ENCODE measurements at regions not wholly inside any gene's neighbourhood (a gene's known extent, or its start where the extent isn't known, plus 50 kb on each side); places are given as distances from the start of the nearest gene placed in this dataset.

DNA sequence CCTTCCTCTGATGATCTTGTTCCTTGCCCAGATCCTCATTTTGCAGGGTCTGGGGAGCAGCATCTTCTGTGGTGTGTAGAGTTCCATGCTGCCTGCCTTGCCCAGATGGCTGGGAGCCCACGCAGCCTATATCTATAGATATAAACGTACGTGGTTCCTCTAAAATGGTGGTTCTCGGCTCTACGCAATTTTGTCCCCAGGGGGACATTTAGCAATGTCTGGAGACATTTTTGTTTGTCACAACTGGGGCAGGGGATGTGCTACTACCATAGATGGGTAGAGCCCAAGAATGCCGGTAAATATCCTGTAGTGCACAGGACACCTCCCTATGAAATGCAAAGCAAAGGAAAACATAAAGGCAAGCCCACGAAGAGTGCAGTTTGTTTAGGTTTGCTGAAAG lies 98.4 kb upstream of the SPACA1 start:
- ATAC-seq (ENCODE audit: low read depth), result no peak
- Mint-ChIP-seq H3K36me3 (no peaks in the 10 kb centered on the region), H3K4me1 (peaks cover 3% of the 10 kb centered on the region), H3K4me3 (no peak overlapping the region), H3K27me3 (no peaks in the 10 kb centered on the region), H3K9me3 (no peaks in the 10 kb centered on the region), H3K27ac (no peak overlapping the region)
- no peak for DNase-seq (ENCODE audit: low spot score in 2 of 2)

DNA sequence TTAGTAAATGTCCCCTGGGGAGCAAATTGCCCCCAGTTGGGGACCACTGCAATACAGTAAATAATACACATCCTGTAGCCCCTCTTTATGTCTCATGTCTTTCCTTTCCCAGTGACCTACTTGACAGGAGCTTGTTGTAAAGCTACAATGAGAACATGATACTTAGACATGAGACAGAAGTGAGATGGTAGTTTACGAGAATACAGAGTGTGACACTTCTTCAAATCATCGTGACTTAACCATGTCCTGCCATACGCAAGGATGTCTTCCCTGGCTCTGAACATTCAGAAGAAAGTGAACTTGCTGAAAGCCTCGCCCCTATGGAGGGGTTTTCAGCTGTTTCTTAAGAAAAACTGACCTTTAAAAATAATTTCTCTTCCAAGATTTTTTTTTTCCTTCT lies 101.0 kb upstream of the SPACA1 start:
- ATAC-seq (ENCODE audit: low read depth) (no peak), DNase-seq (ENCODE audit: low spot score in 2 of 2) (no peak)
- no peak overlapping the region for H3K27ac Mint-ChIP-seq
- peaks cover 1% of the 10 kb centered on the region for H3K27me3 Mint-ChIP-seq
- H3K36me3 Mint-ChIP-seq, result no peaks in the 10 kb centered on the region
- no peak overlapping the region for H3K4me3 Mint-ChIP-seq
- H3K9me3 Mint-ChIP-seq, result no peaks in the 10 kb centered on the region
- peaks cover 3% of the 10 kb centered on the region for H3K4me1 Mint-ChIP-seq

DNA sequence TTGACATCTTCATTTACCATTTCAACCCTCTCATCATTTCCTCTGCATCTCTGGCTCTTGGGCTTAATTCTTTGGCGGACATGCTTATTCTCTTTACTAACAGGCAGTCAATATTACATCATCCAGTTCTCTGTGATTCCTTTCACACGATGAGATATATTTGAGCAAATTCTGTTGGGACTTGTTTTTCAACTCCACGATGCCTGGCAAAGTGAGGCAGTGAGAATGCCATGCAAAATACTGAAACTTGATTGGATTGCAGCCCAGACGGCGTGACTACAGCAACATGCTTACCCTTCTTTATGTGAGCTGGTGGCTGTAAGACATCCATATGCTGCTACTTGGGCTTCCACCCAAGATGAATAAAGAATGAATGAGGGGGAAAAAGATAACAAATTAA lies 101.7 kb upstream of the SPACA1 start:
- DNase-seq (ENCODE audit: low spot score in 2 of 2) (no peak), ATAC-seq (ENCODE audit: low read depth) (no peak)
- H3K27ac Mint-ChIP-seq, result no peak overlapping the region
- H3K4me3 Mint-ChIP-seq, result no peak overlapping the region
- peaks cover 3% of the 10 kb centered on the region for H3K4me1 Mint-ChIP-seq
- H3K27me3 Mint-ChIP-seq, result peaks cover 1% of the 10 kb centered on the region
- H3K36me3 Mint-ChIP-seq, result no peaks in the 10 kb centered on the region
- no peaks in the 10 kb centered on the region for H3K9me3 Mint-ChIP-seq

GRCh38 chr6:87945181-87945580 lies 102.5 kb upstream of the SPACA1 start:
- no peak for ATAC-seq (ENCODE audit: low read depth)

DNA sequence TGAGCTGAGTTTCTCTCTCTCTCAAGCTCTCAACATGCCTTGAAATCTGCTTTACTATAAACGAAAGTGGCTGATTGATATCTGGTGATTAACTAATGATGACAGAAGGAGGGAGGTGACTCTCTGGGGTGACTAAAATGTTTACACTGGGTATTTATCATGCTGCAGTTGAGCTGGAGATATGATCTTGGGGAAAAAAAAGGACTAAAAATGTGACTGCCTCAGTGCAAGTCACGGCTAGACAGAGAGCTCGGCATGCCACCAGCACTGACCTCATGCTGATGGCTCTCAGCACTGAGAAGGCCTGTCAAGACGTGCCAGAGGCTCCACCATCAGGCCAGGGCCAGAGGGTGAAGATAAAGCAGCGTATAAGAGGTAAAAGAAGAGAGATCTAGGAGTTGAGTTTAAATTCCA lies 103.1 kb upstream of the SPACA1 start:
- DNase-seq (ENCODE audit: low spot score in 2 of 2), result no peak
- H3K4me1 Mint-ChIP-seq, result peaks cover 3% of the 10 kb centered on the region
- H3K9me3 Mint-ChIP-seq, result no peaks in the 10 kb centered on the region
- no peak overlapping the region for H3K4me3 Mint-ChIP-seq
- H3K27ac Mint-ChIP-seq, result no peak overlapping the region
- no peaks in the 10 kb centered on the region for H3K36me3 Mint-ChIP-seq
- H3K27me3 Mint-ChIP-seq, result peaks cover 1% of the 10 kb centered on the region
- no peak for ATAC-seq (ENCODE audit: low read depth)

More at GRCh38 chr6:87945181-87945580, 102.5 kb upstream of the SPACA1 start:
- H3K9me3 Mint-ChIP-seq, result no peaks in the 10 kb centered on the region
- H3K27me3 Mint-ChIP-seq, result peaks cover 1% of the 10 kb centered on the region
- peaks cover 3% of the 10 kb centered on the region for H3K4me1 Mint-ChIP-seq
- no peak for DNase-seq (ENCODE audit: low spot score in 2 of 2)
- H3K27ac Mint-ChIP-seq, result no peak overlapping the region
- H3K4me3 Mint-ChIP-seq, result no peak overlapping the region
- H3K36me3 Mint-ChIP-seq, result no peaks in the 10 kb centered on the region

GRCh38 chr6:87943191-87943590 lies 104.5 kb upstream of the SPACA1 start:
- H3K4me1 Mint-ChIP-seq, result peaks cover 3% of the 10 kb centered on the region
- no peak for DNase-seq (ENCODE audit: low spot score in 2 of 2)
- H3K36me3 Mint-ChIP-seq, result no peaks in the 10 kb centered on the region
- no peak overlapping the region for H3K27ac Mint-ChIP-seq
- no peak for ATAC-seq (ENCODE audit: low read depth)
- H3K9me3 Mint-ChIP-seq, result no peaks in the 10 kb centered on the region
- H3K4me3 Mint-ChIP-seq, result no peak overlapping the region
- peaks cover 1% of the 10 kb centered on the region for H3K27me3 Mint-ChIP-seq

DNA sequence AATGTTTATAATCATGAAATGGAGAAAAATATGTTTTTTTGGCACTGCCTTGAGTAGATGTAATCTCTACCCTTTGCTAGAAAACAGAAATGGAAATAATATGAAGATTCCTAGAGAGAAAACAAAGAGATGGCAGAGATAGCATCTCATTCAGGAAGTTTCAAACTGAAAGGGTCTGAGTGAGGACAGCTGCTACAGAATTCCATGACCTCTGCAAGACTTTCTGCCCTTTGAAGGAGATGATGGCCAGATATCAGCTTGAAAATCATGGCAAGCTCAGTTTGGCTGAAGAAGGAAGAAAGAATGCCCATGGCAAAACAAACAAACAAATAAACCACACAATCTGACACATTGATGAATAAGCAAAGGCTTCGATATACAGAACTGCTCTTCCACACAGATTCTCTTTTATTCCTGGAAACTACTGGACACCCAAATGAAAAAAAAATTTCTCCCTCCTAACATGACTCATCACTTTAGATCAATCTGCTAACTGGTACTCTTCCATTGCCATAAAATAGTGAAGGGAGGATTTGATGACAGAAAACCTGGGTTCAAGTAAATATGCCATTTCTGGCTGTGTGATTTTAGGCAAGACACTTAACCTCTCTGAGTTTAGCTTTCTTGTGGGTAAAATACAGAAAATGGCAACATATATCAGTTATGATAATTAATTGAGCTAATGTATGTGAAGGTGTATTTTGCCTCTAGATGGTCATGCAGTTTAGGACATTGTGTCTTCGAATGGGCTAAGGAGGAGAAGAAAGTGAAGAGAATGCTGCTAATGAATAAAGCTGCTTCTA lies 105.9 kb upstream of the SPACA1 start:
- peaks cover 1% of the 10 kb centered on the region for H3K27me3 Mint-ChIP-seq
- no peak for ATAC-seq (ENCODE audit: low read depth)
- no peak overlapping the region for H3K4me3 Mint-ChIP-seq
- no peak overlapping the region for H3K27ac Mint-ChIP-seq
- H3K4me1 Mint-ChIP-seq, result peaks cover 3% of the 10 kb centered on the region
- no peaks in the 10 kb centered on the region for H3K9me3 Mint-ChIP-seq
- DNase-seq (ENCODE audit: low spot score in 2 of 2), result no peak
- H3K36me3 Mint-ChIP-seq, result no peaks in the 10 kb centered on the region

DNA sequence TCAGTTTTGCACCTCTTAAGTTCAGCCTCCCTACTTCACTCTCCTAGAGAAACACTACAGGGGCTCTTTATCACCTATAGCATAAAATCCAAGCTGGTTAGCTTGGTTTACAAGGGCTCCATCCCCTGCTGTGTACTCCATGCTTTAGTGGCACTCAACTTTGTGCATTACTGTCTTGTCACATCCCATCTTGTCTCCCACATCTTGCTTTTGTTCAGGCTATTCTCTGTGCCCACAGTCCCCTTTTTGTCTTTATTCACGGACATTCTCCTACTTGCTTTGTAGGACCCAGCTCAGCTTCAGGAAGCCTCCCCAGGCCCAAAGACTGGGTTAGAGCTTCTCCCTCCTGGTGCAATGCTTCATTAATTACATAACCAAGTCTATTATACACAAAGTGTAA lies 107.9 kb upstream of the SPACA1 start:
- no peak overlapping the region for H3K27ac Mint-ChIP-seq
- no peaks in the 10 kb centered on the region for H3K9me3 Mint-ChIP-seq
- peaks cover 3% of the 10 kb centered on the region for H3K4me1 Mint-ChIP-seq
- DNase-seq (ENCODE audit: low spot score in 2 of 2) (no peak), ATAC-seq (ENCODE audit: low read depth) (no peak)
- H3K27me3 Mint-ChIP-seq, result peaks cover 1% of the 10 kb centered on the region
- no peaks in the 10 kb centered on the region for H3K36me3 Mint-ChIP-seq
- H3K4me3 Mint-ChIP-seq, result no peak overlapping the region

DNA sequence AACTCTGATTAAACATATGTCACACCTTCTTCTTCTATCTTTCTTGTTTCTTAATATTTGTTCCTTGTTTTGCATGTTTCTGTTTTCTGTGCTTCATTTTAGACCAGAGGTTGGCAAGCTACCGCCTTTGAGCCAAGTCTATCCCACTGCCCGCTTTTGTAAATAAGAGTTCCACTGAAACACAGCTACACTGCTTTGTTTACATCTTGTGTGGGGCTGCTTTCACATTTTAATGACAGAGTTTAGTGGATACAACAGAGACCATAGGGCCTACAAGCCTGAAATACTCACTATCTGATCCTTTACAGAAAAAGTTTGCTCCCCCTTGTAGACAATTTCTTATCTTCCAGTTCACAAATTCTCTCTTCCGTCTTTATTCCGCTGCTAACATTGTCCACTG lies 109.4 kb upstream of the SPACA1 start:
- peaks cover 1% of the 10 kb centered on the region for H3K27me3 Mint-ChIP-seq
- no peaks in the 10 kb centered on the region for H3K9me3 Mint-ChIP-seq
- no peaks in the 10 kb centered on the region for H3K36me3 Mint-ChIP-seq
- ATAC-seq (ENCODE audit: low read depth), result no peak
- no peak overlapping the region for H3K4me3 Mint-ChIP-seq
- no peak overlapping the region for H3K27ac Mint-ChIP-seq
- no peak for DNase-seq (ENCODE audit: low spot score in 2 of 2)
- no peaks in the 10 kb centered on the region for H3K4me1 Mint-ChIP-seq

GRCh38 chr6:87936065-87936464 lies 111.6 kb upstream of the SPACA1 start:
- H3K27me3 Mint-ChIP-seq, result no peaks in the 10 kb centered on the region
- H3K9me3 Mint-ChIP-seq, result no peaks in the 10 kb centered on the region
- no peak for ATAC-seq (ENCODE audit: low read depth)
- DNase-seq (ENCODE audit: low spot score in 2 of 2), result no peak
- no peaks in the 10 kb centered on the region for H3K36me3 Mint-ChIP-seq
- no peak overlapping the region for H3K4me3 Mint-ChIP-seq
- no peaks in the 10 kb centered on the region for H3K4me1 Mint-ChIP-seq
- no peak overlapping the region for H3K27ac Mint-ChIP-seq

- Mint-ChIP-seq H3K27ac (peak overlapping the region; percentile 15), H3K4me3 (no peak overlapping the region), H3K27me3 (no peaks in the 10 kb centered on the region)
These were observed 112.4 kb upstream of the SPACA1 start for GRCh38 chr6:87935196-87935595.

DNA sequence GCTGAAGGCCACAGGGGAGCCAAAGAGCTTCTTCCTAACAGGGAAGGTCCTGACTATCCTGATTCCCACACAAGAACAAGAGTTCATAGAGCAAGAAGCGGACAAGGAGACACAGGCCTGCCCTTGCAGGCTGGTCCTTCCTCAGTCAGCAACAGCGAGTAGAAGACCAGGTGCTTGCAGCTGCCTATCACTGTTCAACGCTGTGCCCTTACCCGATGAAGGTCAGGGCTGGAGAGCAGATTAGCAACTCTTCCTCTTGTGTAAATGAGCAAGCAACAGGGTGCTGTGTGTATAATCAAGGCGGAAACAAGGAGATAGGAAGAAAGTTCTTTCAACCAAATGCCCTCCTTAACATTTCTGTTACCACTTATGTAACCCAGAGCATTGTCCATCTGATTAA lies 115.3 kb upstream of the SPACA1 start:
- no peaks in the 10 kb centered on the region for H3K27me3 Mint-ChIP-seq
- H3K36me3 Mint-ChIP-seq, result no peaks in the 10 kb centered on the region
- H3K4me1 Mint-ChIP-seq, result peaks cover 6% of the 10 kb centered on the region
- no peak for ATAC-seq (ENCODE audit: low read depth)
- H3K4me3 Mint-ChIP-seq, result no peak overlapping the region
- no peak for DNase-seq (ENCODE audit: low spot score in 2 of 2)
- H3K27ac Mint-ChIP-seq, result peak overlapping the region; percentile 38
- H3K9me3 Mint-ChIP-seq, result no peaks in the 10 kb centered on the region

More at GRCh38 chr6:87935196-87935595, 112.4 kb upstream of the SPACA1 start:
- no peaks in the 10 kb centered on the region for H3K36me3 Mint-ChIP-seq
- H3K4me1 Mint-ChIP-seq, result peaks cover 2% of the 10 kb centered on the region
- no peaks in the 10 kb centered on the region for H3K9me3 Mint-ChIP-seq
- DNase-seq (ENCODE audit: low spot score in 2 of 2) (no peak), ATAC-seq (ENCODE audit: low read depth) (no peak)

GRCh38 chr6:87929843-87930288 lies 117.8 kb upstream of the SPACA1 start:
- ATAC-seq (ENCODE audit: low read depth), result peak; percentile 56
- H3K9me3 Mint-ChIP-seq, result no peaks in the 10 kb centered on the region
- DNase-seq (ENCODE audit: low spot score in 2 of 2), result peak; percentile 67 to 68
- no peaks in the 10 kb centered on the region for H3K36me3 Mint-ChIP-seq
- no peaks in the 10 kb centered on the region for H3K27me3 Mint-ChIP-seq
- H3K4me3 Mint-ChIP-seq, result no peak overlapping the region
- H3K27ac Mint-ChIP-seq, result peak overlapping the region; percentile 49
- peaks cover 20% of the 10 kb centered on the region for H3K4me1 Mint-ChIP-seq

GRCh38 chr6:87926687-87927086 lies 121.0 kb upstream of the SPACA1 start:
- Mint-ChIP-seq H3K4me3 (no peak overlapping the region), H3K27ac (peak overlapping the region; percentile 95), H3K36me3 (no peaks in the 10 kb centered on the region), H3K27me3 (no peaks in the 10 kb centered on the region), H3K9me3 (no peaks in the 10 kb centered on the region), H3K4me1 (peaks cover 45% of the 10 kb centered on the region)
- DNase-seq (ENCODE audit: low spot score in 2 of 2) (no peak), ATAC-seq (ENCODE audit: low read depth) (no peak)

GRCh38 chr6:87926072-87926471 lies 121.6 kb upstream of the SPACA1 start:
- Mint-ChIP-seq H3K36me3 (no peaks in the 10 kb centered on the region), H3K9me3 (no peaks in the 10 kb centered on the region), H3K27ac (peak overlapping the region; percentile 95), H3K4me1 (peaks cover 49% of the 10 kb centered on the region), H3K4me3 (no peak overlapping the region), H3K27me3 (no peaks in the 10 kb centered on the region)
- DNase-seq (ENCODE audit: low spot score in 2 of 2), result no peak
- no peak for ATAC-seq (ENCODE audit: low read depth)
